Astrocyte of the spinal cord (primary cell): ENCODE measurements at regions not wholly inside any gene's neighbourhood (a gene's known extent, or its start where the extent isn't known, plus 50 kb on each side); places are given as distances from the start of the nearest gene placed in this dataset.

Source experiments
- DNase-seq: peaks from one replicate; pipeline ENCODE4 v3.0.0; 2011; ENCODE audit warnings: low read depth, low spot score
- H3K4me3 ChIP-seq: 2 replicates; pipeline ENCODE4 v1.5.1; 2011; ENCODE audit warnings: low read depth, mild to moderate bottlenecking, low read length, moderate library complexity
- CTCF ChIP-seq: IDR thresholded peaks from 2 replicates; pipeline ENCODE4 v1.5.1; 2012; ENCODE audit warnings: low read depth, mild to moderate bottlenecking, low read length, inconsistent platforms
- in situ Hi-C: cut with HindIII; loops from 2 replicates; pipeline ENCODE4 v1.10.0; 2017; ENCODE audit warnings: low sequenced_read_pairs

- in situ Hi-C loops, result no loop called here
- H3K4me3 ChIP-seq, result no peak overlapping the region
- no peak for DNase-seq
- no peak for TF ChIP-seq CTCF
Observed at GRCh38 chr1:81149649-81150325, 650.9 kb upstream of the ADGRL2 start.

GRCh38 chr1:81144240-81144825 is 656.4 kb upstream of the ADGRL2 start:
- H3K4me3 ChIP-seq, result no peak overlapping the region
- DNase-seq, result no peak
- no peak for TF ChIP-seq CTCF
- in situ Hi-C loops, result no loop called here

GRCh38 chr1:81142099-81142826 is 658.5 kb upstream of the ADGRL2 start:
- no peak for TF ChIP-seq CTCF
- no peak overlapping the region for H3K4me3 ChIP-seq
- in situ Hi-C loops, result no loop called here
- peak; percentile 71 for DNase-seq

GRCh38 chr1:81135524-81135923 is 665.2 kb upstream of the ADGRL2 start:
- in situ Hi-C loops, result no loop called here
- no peak overlapping the region for H3K4me3 ChIP-seq
- no peak for TF ChIP-seq CTCF
- DNase-seq, result no peak

- in situ Hi-C loops, result no loop called here
- no peak for TF ChIP-seq CTCF
- no peak for DNase-seq
- no peak overlapping the region for H3K4me3 ChIP-seq
Observed at GRCh38 chr1:81129776-81130175, 671.0 kb upstream of the ADGRL2 start.

- H3K4me3 ChIP-seq, result no peak overlapping the region
- no peak for TF ChIP-seq CTCF
- in situ Hi-C loops, result no loop called here
- no peak for DNase-seq
Observed at GRCh38 chr1:81129366-81129765, 671.4 kb upstream of the ADGRL2 start.
